RWPE1 (cell line): ENCODE measurements at regions not wholly inside any gene's neighbourhood (a gene's known extent, or its start where the extent isn't known, plus 50 kb on each side); places are given as distances from the start of the nearest gene placed in this dataset.
A peak's percentile ranks its signal among the peaks of the same experiment; 100 is the strongest.

Experiments used
- CTCF ChIA-PET: fragments of 350-600 bp; sonication (Branson Sonifier 250); formaldehyde crosslinking; extraction: SDS; loops from one replicate; lab custom pipeline; 2021; lab: Yijun Ruan, JAX
- POLR2A ChIA-PET: fragments of 400-600 bp; formaldehyde crosslinking; extraction: SDS; loops from one replicate; lab custom pipeline; 2020; ENCODE audit warnings: antibody characterized with exemption; ENCODE audit not compliant: low non-redundant PET; lab: Yijun Ruan, JAX
- DNase-seq: peaks from one replicate; pipeline ENCODE4 v3.0.0; 2012; ENCODE audit warnings: low spot score
- H3K27ac ChIP-seq: fragments of 450-650 bp; 2 replicates; pipeline ENCODE4 v1.5.1; 2017
- CTCF ChIP-seq: fragments of 450-650 bp; conservative IDR thresholded peaks from 2 replicates; pipeline ENCODE4 v1.5.1; 2017; ENCODE audit warnings: low read depth, mild to moderate bottlenecking

GRCh38 chrX:36609616-36610585 is 398.3 kb upstream of the FAM47C start:
- H3K27ac ChIP-seq, result no peak overlapping the region
- POLR2A ChIA-PET, result no interaction called here
- TF ChIP-seq CTCF, result no peak
- peak; percentile 0 for DNase-seq
- CTCF ChIA-PET, result no interaction called here

GRCh38 chrX:36626898-36627297 is 381.3 kb upstream of the FAM47C start:
- ChIA-PET CTCF (no interaction called here), POLR2A (no interaction called here)
- TF ChIP-seq CTCF, result no peak
- no peak for DNase-seq
- H3K27ac ChIP-seq, result no peak overlapping the region

GRCh38 chrX:36640232-36640631 is 367.9 kb upstream of the FAM47C start:
- ChIA-PET CTCF (no interaction called here), POLR2A (no interaction called here)
- H3K27ac ChIP-seq, result no peak overlapping the region
- no peak for TF ChIP-seq CTCF
- DNase-seq, result no peak

- H3K27ac ChIP-seq, result no peak overlapping the region
- CTCF ChIA-PET, result no interaction called here
- POLR2A ChIA-PET, result no interaction called here
- no peak for TF ChIP-seq CTCF
- no peak for DNase-seq
Observed at GRCh38 chrX:36642052-36642451, 366.1 kb upstream of the FAM47C start.

- DNase-seq, result no peak
- no peak overlapping the region for H3K27ac ChIP-seq
- ChIA-PET POLR2A (no interaction called here), CTCF (no interaction called here)
- TF ChIP-seq CTCF, result no peak
Observed at GRCh38 chrX:36650622-36651021, 357.5 kb upstream of the FAM47C start.

- POLR2A ChIA-PET, result no interaction called here
- no peak for DNase-seq
- H3K27ac ChIP-seq, result no peak overlapping the region
- CTCF ChIA-PET, result no interaction called here
- no peak for TF ChIP-seq CTCF
Observed at GRCh38 chrX:36683507-36683906, 324.7 kb upstream of the FAM47C start.
